Fibroblast of the aortic adventitia (primary cell): ENCODE measurements at regions not wholly inside any gene's neighbourhood (a gene's known extent, or its start where the extent isn't known, plus 50 kb on each side); places are given as distances from the start of the nearest gene placed in this dataset.

Source experiments
- DNase-seq: peaks from one replicate; pipeline ENCODE4 v3.0.0-alpha.2; 2010; ENCODE audit warnings: low read depth
- H3K4me3 ChIP-seq: 2 replicates; pipeline ENCODE4 v1.5.1; 2011; ENCODE audit warnings: low read depth, mild to moderate bottlenecking, control low read depth, low read length, moderate library complexity
- CTCF ChIP-seq: IDR thresholded peaks from 2 replicates; pipeline ENCODE4 v1.5.1; 2011; ENCODE audit warnings: mild to moderate bottlenecking, low read length, control low read depth, inconsistent platforms; ENCODE audit not compliant: insufficient read depth

GRCh38 chr14:76943072-76943471, 85.4 kb downstream of the IRF2BPL start:
- no peak overlapping the region for H3K4me3 ChIP-seq
- no peak for TF ChIP-seq CTCF
- no peak for DNase-seq

- no peak for DNase-seq
- no peak overlapping the region for H3K4me3 ChIP-seq
- no peak for TF ChIP-seq CTCF
Observed at GRCh38 chr14:76941946-76942805, 86.3 kb downstream of the IRF2BPL start.

- no peak for DNase-seq
- no peak for TF ChIP-seq CTCF
- no peak overlapping the region for H3K4me3 ChIP-seq
Observed at GRCh38 chr14:76941544-76941943, 87.0 kb downstream of the IRF2BPL start.

- no peak for TF ChIP-seq CTCF
- H3K4me3 ChIP-seq: no peak overlapping the region
- DNase-seq: no peak
Observed at GRCh38 chr14:76940021-76940760, 88.3 kb downstream of the IRF2BPL start.

- no peak for TF ChIP-seq CTCF
- H3K4me3 ChIP-seq: no peak overlapping the region
- no peak for DNase-seq
Observed at GRCh38 chr14:76939015-76939742, 89.3 kb downstream of the IRF2BPL start.

- TF ChIP-seq CTCF: no peak
- H3K4me3 ChIP-seq: no peak overlapping the region
- peak; percentile 43 for DNase-seq
Observed at GRCh38 chr14:76938092-76938500, 90.4 kb downstream of the IRF2BPL start.
